ENCODE measurements at regions not wholly inside any gene's neighbourhood (a gene's known extent, or its start where the extent isn't known, plus 50 kb on each side); places are given as distances from the start of the nearest gene placed in this dataset.

DNA sequence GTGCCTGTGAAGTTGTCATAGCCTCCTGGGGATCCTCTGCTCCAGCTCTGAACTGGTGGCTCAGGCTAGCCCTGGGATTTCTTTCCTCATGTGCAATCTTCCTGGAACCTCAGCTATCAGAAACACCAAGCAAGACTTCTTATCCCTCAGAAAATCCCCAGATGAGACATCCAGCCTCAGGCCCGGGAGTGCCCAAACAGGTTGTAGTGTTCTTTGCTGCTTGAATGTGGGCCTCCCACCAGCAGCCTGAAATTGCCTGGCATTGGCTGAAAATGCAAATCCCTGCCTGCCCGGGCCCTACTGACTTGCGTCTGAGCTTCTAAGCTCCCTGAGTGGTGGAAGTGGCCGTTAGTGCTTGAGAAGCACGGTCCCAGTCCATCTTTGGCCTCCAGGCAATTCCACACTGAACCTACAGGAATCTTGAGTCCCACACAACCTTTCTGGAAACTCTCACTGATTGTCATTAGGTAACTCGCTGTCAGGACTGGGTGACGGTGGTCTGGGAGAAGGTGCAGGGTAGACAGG, 146.8 kb downstream of the ZBTB18 start:
- H3K27me3 ChIP-seq (ENCODE audit: insufficient read depth, poor library complexity, severe bottlenecking): no peaks in the 10 kb centered on the region
- no peak overlapping the region for H3K27ac ChIP-seq (replicated peaks)
- H3K4me3 ChIP-seq (replicated peaks; ENCODE audit: insufficient read depth, low read length): no peak overlapping the region
- DNase-seq (ENCODE audit: low read depth in 1 of 2, low spot score in 1 of 2): no peak
- no peak for TF ChIP-seq CTCF (IDR thresholded peaks at IDR 0.05; ENCODE audit: insufficient read depth, low read length)
- TF ChIP-seq POLR2AphosphoS5 (IDR thresholded peaks at IDR 0.05; ENCODE audit: low read depth): no peak
- no peak for TF ChIP-seq SPI1 (IDR thresholded peaks at IDR 0.05; ENCODE audit: borderline replicate concordance, low read depth)
- no peak for TF ChIP-seq GABPA (IDR thresholded peaks at IDR 0.05; ENCODE audit: low read depth)
- TF ChIP-seq, protein P1, sequence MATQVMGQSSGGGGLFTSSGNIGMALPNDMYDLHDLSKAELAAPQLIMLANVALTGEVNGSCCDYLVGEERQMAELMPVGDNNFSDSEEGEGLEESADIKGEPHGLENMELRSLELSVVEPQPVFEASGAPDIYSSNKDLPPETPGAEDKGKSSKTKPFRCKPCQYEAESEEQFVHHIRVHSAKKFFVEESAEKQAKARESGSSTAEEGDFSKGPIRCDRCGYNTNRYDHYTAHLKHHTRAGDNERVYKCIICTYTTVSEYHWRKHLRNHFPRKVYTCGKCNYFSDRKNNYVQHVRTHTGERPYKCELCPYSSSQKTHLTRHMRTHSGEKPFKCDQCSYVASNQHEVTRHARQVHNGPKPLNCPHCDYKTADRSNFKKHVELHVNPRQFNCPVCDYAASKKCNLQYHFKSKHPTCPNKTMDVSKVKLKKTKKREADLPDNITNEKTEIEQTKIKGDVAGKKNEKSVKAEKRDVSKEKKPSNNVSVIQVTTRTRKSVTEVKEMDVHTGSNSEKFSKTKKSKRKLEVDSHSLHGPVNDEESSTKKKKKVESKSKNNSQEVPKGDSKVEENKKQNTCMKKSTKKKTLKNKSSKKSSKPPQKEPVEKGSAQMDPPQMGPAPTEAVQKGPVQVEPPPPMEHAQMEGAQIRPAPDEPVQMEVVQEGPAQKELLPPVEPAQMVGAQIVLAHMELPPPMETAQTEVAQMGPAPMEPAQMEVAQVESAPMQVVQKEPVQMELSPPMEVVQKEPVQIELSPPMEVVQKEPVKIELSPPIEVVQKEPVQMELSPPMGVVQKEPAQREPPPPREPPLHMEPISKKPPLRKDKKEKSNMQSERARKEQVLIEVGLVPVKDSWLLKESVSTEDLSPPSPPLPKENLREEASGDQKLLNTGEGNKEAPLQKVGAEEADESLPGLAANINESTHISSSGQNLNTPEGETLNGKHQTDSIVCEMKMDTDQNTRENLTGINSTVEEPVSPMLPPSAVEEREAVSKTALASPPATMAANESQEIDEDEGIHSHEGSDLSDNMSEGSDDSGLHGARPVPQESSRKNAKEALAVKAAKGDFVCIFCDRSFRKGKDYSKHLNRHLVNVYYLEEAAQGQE (IDR thresholded peaks at IDR 0.05; ENCODE audit: insufficient replicate concordance, low read depth): no peak

DNA sequence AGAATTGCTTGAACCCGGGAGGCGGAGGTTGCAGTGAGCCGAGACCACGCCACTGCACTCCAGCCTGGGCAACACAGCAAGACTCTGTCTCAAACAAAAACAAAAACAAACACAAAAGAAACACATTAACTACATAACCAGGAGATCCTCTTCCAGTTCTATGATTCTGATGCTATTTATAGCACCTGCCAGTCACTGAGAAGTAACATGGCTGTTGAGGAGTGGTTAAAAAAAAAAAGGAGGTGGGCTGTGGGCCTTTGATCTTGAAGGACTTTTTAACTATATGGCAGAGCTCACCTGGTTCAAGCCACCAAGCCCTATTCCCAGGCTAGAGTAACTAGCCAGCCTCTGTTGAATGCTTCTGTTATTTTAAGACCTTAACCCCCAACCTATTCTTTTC, 148.8 kb downstream of the ZBTB18 start:
- H3K27ac ChIP-seq (replicated peaks): no peak overlapping the region
- H3K27me3 ChIP-seq (ENCODE audit: insufficient read depth, poor library complexity, severe bottlenecking): no peaks in the 10 kb centered on the region
- TF ChIP-seq GABPA (IDR thresholded peaks at IDR 0.05; ENCODE audit: low read depth): no peak
- TF ChIP-seq, protein P1 (IDR thresholded peaks at IDR 0.05; ENCODE audit: insufficient replicate concordance, low read depth): no peak
- no peak for TF ChIP-seq SPI1 (IDR thresholded peaks at IDR 0.05; ENCODE audit: borderline replicate concordance, low read depth)
- no peak for TF ChIP-seq CTCF (IDR thresholded peaks at IDR 0.05; ENCODE audit: insufficient read depth, low read length)
- TF ChIP-seq POLR2AphosphoS5 (IDR thresholded peaks at IDR 0.05; ENCODE audit: low read depth): no peak
- no peak for DNase-seq (ENCODE audit: low read depth in 1 of 2, low spot score in 1 of 2)
- H3K4me3 ChIP-seq (replicated peaks; ENCODE audit: insufficient read depth, low read length): no peak overlapping the region

DNA sequence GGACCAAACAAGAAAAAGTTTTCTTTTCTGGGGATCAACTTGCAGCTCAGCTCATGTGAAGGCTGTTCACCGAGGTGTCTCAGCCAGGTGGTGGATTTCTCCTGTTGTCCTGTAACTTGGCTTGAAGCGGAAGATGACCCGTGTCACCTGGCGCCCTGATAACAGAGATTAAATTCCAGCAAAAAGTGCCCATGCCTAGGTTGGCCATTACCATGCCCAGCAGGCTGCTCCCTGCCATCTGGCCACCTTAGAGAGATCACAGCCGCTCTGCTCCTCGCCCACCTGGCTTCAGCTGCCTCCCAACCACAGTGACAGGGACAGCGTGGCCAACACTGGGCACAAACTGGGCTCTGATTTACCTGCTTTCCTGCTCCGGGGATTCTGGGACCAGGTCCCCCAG, 149.5 kb downstream of the ZBTB18 start:
- H3K27ac ChIP-seq (replicated peaks): no peak overlapping the region
- no peak overlapping the region for H3K4me3 ChIP-seq (replicated peaks; ENCODE audit: insufficient read depth, low read length)
- no peak for TF ChIP-seq SPI1 (IDR thresholded peaks at IDR 0.05; ENCODE audit: borderline replicate concordance, low read depth)
- TF ChIP-seq CTCF (IDR thresholded peaks at IDR 0.05; ENCODE audit: insufficient read depth, low read length): no peak
- TF ChIP-seq, protein P1 (IDR thresholded peaks at IDR 0.05; ENCODE audit: insufficient replicate concordance, low read depth): no peak
- no peak for TF ChIP-seq GABPA (IDR thresholded peaks at IDR 0.05; ENCODE audit: low read depth)
- no peak for TF ChIP-seq POLR2AphosphoS5 (IDR thresholded peaks at IDR 0.05; ENCODE audit: low read depth)
- no peak for DNase-seq (ENCODE audit: low read depth in 1 of 2, low spot score in 1 of 2)
- H3K27me3 ChIP-seq (ENCODE audit: insufficient read depth, poor library complexity, severe bottlenecking): no peaks in the 10 kb centered on the region
